HepG2 (cell line): ENCODE measurements at regions not wholly inside any gene's neighbourhood (a gene's known extent, or its start where the extent isn't known, plus 50 kb on each side); places are given as distances from the start of the nearest gene placed in this dataset.

Experiments
- ATAC-seq: fragments of 200-7000 bp; cut with Tn5 transposase; 3 replicates; pipeline ENCODE4 v1.9.1; 2020; ENCODE audit warnings: mild to moderate bottlenecking, moderate library complexity
- BruUV-seq: library from RNA; stranded (reverse); fragments of 400-500 nt; replicated peaks from 2 replicates; lab custom pipeline; 2021; lab: Mats Ljungman, UMichigan
- CTCF ChIA-PET: fragments of 300-600 bp; formaldehyde crosslinking; extraction: SDS; loops from one replicate; lab custom pipeline; 2021; ENCODE audit warnings: low total read pairs, inconsistent platforms, low intra/inter-chr PET ratio; lab: Yijun Ruan, JAX
- POLR2A ChIA-PET: fragments of 350-600 bp; sonication (Branson Sonifier 250); formaldehyde crosslinking; loops from one replicate; lab custom pipeline; 2020; ENCODE audit warnings: antibody characterized with exemption, inconsistent platforms; lab: Yijun Ruan, JAX
- DNase-seq: peaks from one replicate; pipeline ENCODE4 v3.0.0-alpha.2; 2015; ENCODE audit warnings: low spot score
- FAIRE-seq: peaks from 3 replicates; lab custom pipeline; 2011; peaks lifted over from hg19 to GRCh38; lab: Jason Lieb, UNC
- H2AFZ ChIP-seq: one replicate; pipeline ENCODE4 v1.6.1; 2011; ENCODE audit warnings: low read length, inconsistent platforms
- H3K27ac ChIP-seq: fragments of 300-600 bp; 3 replicates; pipeline ENCODE4 v1.8.0; 2011; ENCODE audit warnings: mixed run types, mild to moderate bottlenecking, mixed read lengths, low read length, inconsistent platforms; ENCODE audit not compliant: insufficient read depth; ENCODE audit errors: extremely low read length
- H3K27me3 ChIP-seq, 2 experiments: fragments of 200-600 bp in 1 of 2; 2 replicates in 1 of 2; 3 replicates in 1 of 2; pipeline versions ENCODE4 v1.6.0 to v1.8.0; 2011; ENCODE audit warnings: low read length in 2 of 2, mild to moderate bottlenecking in 2 of 2, moderate library complexity in 2 of 2, inconsistent platforms in 1 of 2; ENCODE audit not compliant: insufficient read depth in 2 of 2, control insufficient read depth in 1 of 2
- H3K36me3 ChIP-seq, 2 experiments: fragments of 200-600 bp in 1 of 2; replicated peaks in 1 of 2; 2 replicates in 1 of 2; 3 replicates in 1 of 2; pipeline versions ENCODE4 v1.5.1 to v1.8.0; 2011; ENCODE audit warnings: low read length in 2 of 2, inconsistent platforms in 1 of 2; ENCODE audit not compliant: insufficient read depth in 2 of 2, control insufficient read depth in 1 of 2
- H3K4me1 ChIP-seq: 2 replicates; pipeline ENCODE4 v1.5.1; 2012; ENCODE audit warnings: low read length, inconsistent platforms; ENCODE audit not compliant: insufficient read depth
- H3K4me2 ChIP-seq: 2 replicates; pipeline ENCODE4 v1.6.0; 2011; ENCODE audit warnings: low read depth, low read length, inconsistent platforms
- H3K4me3 ChIP-seq, 3 experiments: fragments of 200-600 bp in 1 of 3; sonication (generic), shearing (Covaris generic) in 1 of 3; replicated peaks in 1 of 3; 2 replicates each; pipeline ENCODE4 v1.5.1; 2011 to 2016; ENCODE audit warnings: low read length in 3 of 3, inconsistent platforms in 2 of 3, low read depth in 2 of 3, mild to moderate bottlenecking in 2 of 3, control low read depth in 1 of 3, mixed read lengths in 1 of 3; ENCODE audit not compliant: insufficient read depth in 1 of 3
- H3K79me2 ChIP-seq: one replicate; pipeline ENCODE4 v1.6.1; 2011; ENCODE audit warnings: low read length, inconsistent platforms; ENCODE audit not compliant: insufficient read depth
- H3K9ac ChIP-seq: 2 replicates; pipeline ENCODE4 v1.6.0; 2011; ENCODE audit warnings: mild to moderate bottlenecking, low read depth, low read length, inconsistent platforms; ENCODE audit not compliant: insufficient read depth
- H3K9me3 ChIP-seq: 2 replicates; pipeline ENCODE4 v1.5.1; 2012; ENCODE audit warnings: mild to moderate bottlenecking, low read length
- H4K20me1 ChIP-seq: 2 replicates; pipeline ENCODE4 v1.6.0; 2011; ENCODE audit warnings: inconsistent platforms, mild to moderate bottlenecking, low read length, moderate library complexity; ENCODE audit not compliant: insufficient read depth
- HNF4G ChIP-seq, 2 experiments: sonication (generic) in 1 of 2; formaldehyde crosslinking in 1 of 2; IDR thresholded peaks; 2 replicates each; pipeline versions ENCODE4 v1.4.0 to v1.6.1; 2011 to 2020; ENCODE audit warnings: borderline replicate concordance in 2 of 2, low read depth in 2 of 2, mild to moderate bottlenecking in 2 of 2, low read length in 1 of 2, missing genetic modification reagents in 1 of 2, moderate library complexity in 1 of 2
- ISL2 ChIP-seq: sonication (generic); formaldehyde crosslinking; IDR thresholded peaks from 2 replicates; pipeline ENCODE4 v1.5.0; 2020; ENCODE audit warnings: missing genetic modification reagents
- KDM2A ChIP-seq: sonication (generic); formaldehyde crosslinking; IDR thresholded peaks from 2 replicates; pipeline ENCODE4 v1.4.0; 2020; ENCODE audit warnings: low read depth, missing genetic modification reagents, borderline replicate concordance
- SAFB2 ChIP-seq: sonication (generic); formaldehyde crosslinking; IDR thresholded peaks from 2 replicates; pipeline ENCODE4 v1.5.1; 2020; ENCODE audit warnings: missing genetic modification reagents, low read depth, mild to moderate bottlenecking, borderline replicate concordance
- SNAI1 ChIP-seq: sonication (generic); formaldehyde crosslinking; IDR thresholded peaks from 2 replicates; pipeline ENCODE4 v1.5.0; 2020; ENCODE audit warnings: mild to moderate bottlenecking, missing genetic modification reagents, borderline replicate concordance
- SP5 ChIP-seq: IDR thresholded peaks from 2 replicates; pipeline ENCODE4 v1.6.1; 2016; ENCODE audit warnings: low read depth, borderline replicate concordance
- ZNF652 ChIP-seq: IDR thresholded peaks from 2 replicates; pipeline ENCODE4 v1.6.1; 2016; ENCODE audit warnings: low read depth, borderline replicate concordance
- WGBS: methylation state at CpG from one replicate; pipeline ENCODE4 v1.1.6; 2017; ENCODE audit warnings: low lambda C conversion rate; 5-methylcytosine and 5-hydroxymethylcytosine counted together
- in situ Hi-C: cut with HindIII; loops from 2 replicates; pipeline ENCODE4 v1.10.0; 2017; ENCODE audit warnings: low pct_unique_long_range_greater_than_20kb; ENCODE audit not compliant: extremely low pct_ligation_motif_present
- intact Hi-C: fragments of 100-400 bp; cut with micrococcal nuclease; formaldehyde crosslinking; loops from one replicate; pipeline ENCODE4 v1.10.0; 2022; ENCODE audit not compliant: unreplicated experiment
- TF ChIP-seq, protein P1 (sequence below), 2 experiments: sonication (generic) in 1 of 2; formaldehyde crosslinking in 1 of 2; IDR thresholded peaks; 2 replicates each; pipeline versions ENCODE4 v1.4.0 to v1.6.1; 2018 to 2020; ENCODE audit warnings: missing genetic modification reagents in 2 of 2, borderline replicate concordance in 1 of 2, low read depth in 1 of 2, mild to moderate bottlenecking in 1 of 2, missing biosample characterization in 1 of 2
- TF ChIP-seq, protein P2 (sequence below): IDR thresholded peaks from 2 replicates; pipeline ENCODE4 v1.6.1; 2016

DNA sequence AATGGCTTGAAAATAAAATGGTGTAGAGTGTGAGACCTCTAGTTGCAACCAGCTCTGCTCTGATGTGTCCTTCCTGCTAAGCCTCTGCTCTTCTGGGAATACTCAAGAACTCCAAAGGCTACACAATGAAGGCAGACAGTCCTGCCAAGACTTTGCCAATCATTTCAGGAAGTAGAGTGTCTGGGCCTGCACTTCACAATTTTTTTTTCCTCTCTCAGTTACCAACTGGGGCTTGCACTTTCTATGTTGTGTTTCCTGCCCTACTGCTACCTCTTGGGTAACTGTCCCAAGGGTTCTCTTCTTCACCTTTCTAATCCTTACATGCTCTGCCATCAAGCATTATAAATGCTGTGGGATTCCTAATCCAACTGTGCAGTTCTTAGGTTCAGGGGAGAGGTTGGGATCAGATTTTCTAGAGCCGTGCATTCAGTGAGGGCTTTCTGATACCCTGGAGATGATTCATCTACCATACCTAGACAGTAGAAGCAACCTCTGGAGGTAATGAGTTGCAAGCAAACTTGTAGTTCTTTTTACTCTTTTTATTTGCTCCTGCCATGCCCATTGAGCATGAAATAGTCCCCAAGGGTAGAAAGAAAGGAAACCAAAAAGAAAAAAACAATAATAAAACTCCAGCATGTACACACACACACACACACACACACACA lies 365.9 kb downstream of the MLLT3 start (continued):
- TF ChIP-seq, protein P1, sequence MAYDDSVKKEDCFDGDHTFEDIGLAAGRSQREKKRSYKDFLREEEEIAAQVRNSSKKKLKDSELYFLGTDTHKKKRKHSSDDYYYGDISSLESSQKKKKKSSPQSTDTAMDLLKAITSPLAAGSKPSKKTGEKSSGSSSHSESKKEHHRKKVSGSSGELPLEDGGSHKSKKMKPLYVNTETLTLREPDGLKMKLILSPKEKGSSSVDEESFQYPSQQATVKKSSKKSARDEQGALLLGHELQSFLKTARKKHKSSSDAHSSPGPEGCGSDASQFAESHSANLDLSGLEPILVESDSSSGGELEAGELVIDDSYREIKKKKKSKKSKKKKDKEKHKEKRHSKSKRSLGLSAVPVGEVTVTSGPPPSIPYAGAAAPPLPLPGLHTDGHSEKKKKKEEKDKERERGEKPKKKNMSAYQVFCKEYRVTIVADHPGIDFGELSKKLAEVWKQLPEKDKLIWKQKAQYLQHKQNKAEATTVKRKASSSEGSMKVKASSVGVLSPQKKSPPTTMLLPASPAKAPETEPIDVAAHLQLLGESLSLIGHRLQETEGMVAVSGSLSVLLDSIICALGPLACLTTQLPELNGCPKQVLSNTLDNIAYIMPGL (CRISPR knock-in tag; IDR thresholded peaks at IDR 0.05; ENCODE audit: borderline replicate concordance in 1 of 2, low read depth in 1 of 2): no peak
- TF ChIP-seq SNAI1: no peak
- TF ChIP-seq SAFB2 (CRISPR knock-in tag): no peak
- TF ChIP-seq ZNF652 (CRISPR knock-in tag): no peak
- no peak for TF ChIP-seq SP5

DNA sequence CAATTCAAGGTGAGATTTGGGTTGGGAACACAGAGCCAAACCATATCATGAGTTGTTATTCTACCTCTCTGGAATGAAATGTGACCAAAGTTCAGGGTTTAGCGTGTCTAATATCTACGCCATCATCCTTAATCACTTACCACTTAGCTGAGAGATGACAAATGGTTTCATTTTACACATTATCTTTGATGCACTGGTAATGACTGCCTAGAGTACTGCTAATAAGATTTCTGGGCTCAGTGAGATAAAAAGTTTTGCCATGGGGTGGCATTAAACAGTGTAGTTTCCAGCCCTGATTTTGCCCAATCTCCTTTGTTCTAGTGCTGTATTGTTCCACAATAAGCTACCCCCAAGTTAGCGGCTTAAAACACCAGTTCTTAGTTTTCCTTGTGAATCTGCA lies 367.2 kb downstream of the MLLT3 start:
- Histone ChIP-seq H3K9ac (no peak overlapping the region), H2AFZ (no peak overlapping the region), H3K36me3 (no peaks in the 10 kb centered on the region), H3K4me2 (no peak overlapping the region), H3K4me3 (no peak overlapping the region), H3K9me3 (no peaks in the 10 kb centered on the region), H3K27me3 (no peaks in the 10 kb centered on the region), H3K4me1 (no peaks in the 10 kb centered on the region), H4K20me1 (no peaks in the 10 kb centered on the region), H3K79me2 (no peaks in the 10 kb centered on the region), H3K27ac (no peak overlapping the region)
- in situ Hi-C loops: no loop called here
- FAIRE-seq: no peak
- no peak for DNase-seq
- POLR2A ChIA-PET: no interaction called here
- BruUV-seq: no TSS peak
- 10% methylated on average over 3 of the region's 3 CpGs for WGBS
- TF ChIP-seq HNF4G (IDR thresholded peaks at IDR 0.05; ENCODE audit: borderline replicate concordance, low read depth, low read length) (no peak), HNF4G (CRISPR knock-in tag; IDR thresholded peaks at IDR 0.05; ENCODE audit: borderline replicate concordance, low read depth) (no peak), KDM2A (CRISPR knock-in tag) (no peak), ISL2 (no peak)
- TF ChIP-seq, protein P2, sequence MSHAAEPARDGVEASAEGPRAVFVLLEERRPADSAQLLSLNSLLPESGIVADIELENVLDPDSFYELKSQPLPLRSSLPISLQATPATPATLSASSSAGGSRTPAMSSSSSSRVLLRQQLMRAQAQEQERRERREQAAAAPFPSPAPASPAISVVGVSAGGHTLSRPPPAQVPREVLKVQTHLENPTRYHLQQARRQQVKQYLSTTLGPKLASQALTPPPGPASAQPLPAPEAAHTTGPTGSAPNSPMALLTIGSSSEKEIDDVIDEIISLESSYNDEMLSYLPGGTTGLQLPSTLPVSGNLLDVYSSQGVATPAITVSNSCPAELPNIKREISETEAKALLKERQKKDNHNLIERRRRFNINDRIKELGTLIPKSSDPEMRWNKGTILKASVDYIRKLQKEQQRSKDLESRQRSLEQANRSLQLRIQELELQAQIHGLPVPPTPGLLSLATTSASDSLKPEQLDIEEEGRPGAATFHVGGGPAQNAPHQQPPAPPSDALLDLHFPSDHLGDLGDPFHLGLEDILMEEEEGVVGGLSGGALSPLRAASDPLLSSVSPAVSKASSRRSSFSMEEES (CRISPR knock-in tag): no peak
- no peak for ATAC-seq
- CTCF ChIA-PET: no interaction called here
- intact Hi-C loops: no loop called here
